Panc1 (cell line): ENCODE measurements at regions not wholly inside any gene's neighbourhood (a gene's known extent, or its start where the extent isn't known, plus 50 kb on each side); places are given as distances from the start of the nearest gene placed in this dataset.

Experiments
- ATAC-seq: fragments of 200-7000 bp; cut with Tn5 transposase; 2 replicates; pipeline ENCODE4 v1.9.1; 2020; ENCODE audit warnings: mild to moderate bottlenecking, moderate library complexity
- BruUV-seq: library from RNA; stranded (reverse); fragments of 400-500 nt; replicated peaks from 2 replicates; lab custom pipeline; 2021; lab: Mats Ljungman, UMichigan
- CTCF ChIA-PET: fragments of 300-600 bp; sonication (Branson Sonifier 250); formaldehyde crosslinking; loops from one replicate; lab custom pipeline; 2022; ENCODE audit warnings: antibody characterized with exemption; lab: Charles Lee
- POLR2A ChIA-PET: fragments of 300-600 bp; sonication (Branson Sonifier 250); formaldehyde crosslinking; loops from one replicate; lab custom pipeline; 2022; ENCODE audit warnings: antibody characterized with exemption; lab: Charles Lee
- DNase-seq: peaks from one replicate; pipeline ENCODE4 v3.0.0-alpha.2; 2010; ENCODE audit warnings: low read depth, low spot score
- H3K27ac ChIP-seq: 2 replicates; pipeline ENCODE4 v1.5.1; 2011; ENCODE audit warnings: mild to moderate bottlenecking, low read length, inconsistent platforms
- H3K27me3 ChIP-seq: fragments of 200-500 bp; sonication (Bioruptor generic); 2 replicates; pipeline ENCODE4 v1.6.0; 2014; ENCODE audit warnings: low read length, inconsistent platforms; ENCODE audit not compliant: control insufficient read depth, insufficient read depth
- H3K36me3 ChIP-seq: fragments of 200-500 bp; sonication (Bioruptor generic); 2 replicates; pipeline ENCODE4 v1.5.1; 2014; ENCODE audit warnings: inconsistent platforms, mild to moderate bottlenecking, low read length, moderate library complexity; ENCODE audit not compliant: control insufficient read depth, insufficient read depth
- H3K4me1 ChIP-seq: 2 replicates; pipeline ENCODE4 v1.5.1; 2011; ENCODE audit warnings: inconsistent platforms, mild to moderate bottlenecking, low read length, moderate library complexity; ENCODE audit not compliant: control insufficient read depth, insufficient read depth
- H3K4me3 ChIP-seq, 2 experiments: 2 replicates each; pipeline ENCODE4 v1.5.1; 2011 to 2012; ENCODE audit warnings: low read depth in 2 of 2, low read length in 2 of 2, mild to moderate bottlenecking in 2 of 2, inconsistent platforms in 1 of 2, moderate library complexity in 1 of 2
- H3K9me3 ChIP-seq: fragments of 200-500 bp; sonication (Bioruptor generic); 2 replicates; pipeline ENCODE4 v1.5.1; 2014; ENCODE audit warnings: low read depth, mild to moderate bottlenecking, inconsistent platforms, low read length, moderate library complexity; ENCODE audit not compliant: control insufficient read depth, insufficient read depth
- POLR2AphosphoS5 ChIP-seq: IDR thresholded peaks from 2 replicates; pipeline ENCODE4 v1.6.1; 2012; ENCODE audit warnings: mild to moderate bottlenecking, low read depth, low read length, moderate library complexity
- REST ChIP-seq, 2 experiments: IDR thresholded peaks; 2 replicates each; pipeline ENCODE4 v1.6.1; 2011 to 2012; ENCODE audit warnings: low read depth in 2 of 2, control low read depth in 1 of 2, low read length in 1 of 2, mild to moderate bottlenecking in 1 of 2, moderate library complexity in 1 of 2; ENCODE audit not compliant: insufficient read depth in 1 of 2
- TCF7L2 ChIP-seq: IDR thresholded peaks from 2 replicates; pipeline ENCODE4 v1.6.1; 2011; ENCODE audit warnings: mild to moderate bottlenecking, low read depth, low read length, inconsistent platforms
- in situ Hi-C: cut with HindIII; loops from 2 replicates; pipeline ENCODE4 v1.10.0; 2016; ENCODE audit warnings: low sequenced_read_pairs, low pct_unique_long_range_greater_than_20kb
- intact Hi-C: fragments of 100-400 bp; cut with micrococcal nuclease; formaldehyde crosslinking; loops from one replicate; pipeline ENCODE4 v1.10.0; 2022; ENCODE audit not compliant: unreplicated experiment
- TF ChIP-seq, protein P1 (sequence below): fragments of 450-650 bp; IDR thresholded peaks from 2 replicates; pipeline ENCODE4 v1.5.1; 2017; ENCODE audit warnings: mild to moderate bottlenecking

- TF ChIP-seq POLR2AphosphoS5 (no peak), TCF7L2 (no peak)
- TF ChIP-seq, protein P1, sequence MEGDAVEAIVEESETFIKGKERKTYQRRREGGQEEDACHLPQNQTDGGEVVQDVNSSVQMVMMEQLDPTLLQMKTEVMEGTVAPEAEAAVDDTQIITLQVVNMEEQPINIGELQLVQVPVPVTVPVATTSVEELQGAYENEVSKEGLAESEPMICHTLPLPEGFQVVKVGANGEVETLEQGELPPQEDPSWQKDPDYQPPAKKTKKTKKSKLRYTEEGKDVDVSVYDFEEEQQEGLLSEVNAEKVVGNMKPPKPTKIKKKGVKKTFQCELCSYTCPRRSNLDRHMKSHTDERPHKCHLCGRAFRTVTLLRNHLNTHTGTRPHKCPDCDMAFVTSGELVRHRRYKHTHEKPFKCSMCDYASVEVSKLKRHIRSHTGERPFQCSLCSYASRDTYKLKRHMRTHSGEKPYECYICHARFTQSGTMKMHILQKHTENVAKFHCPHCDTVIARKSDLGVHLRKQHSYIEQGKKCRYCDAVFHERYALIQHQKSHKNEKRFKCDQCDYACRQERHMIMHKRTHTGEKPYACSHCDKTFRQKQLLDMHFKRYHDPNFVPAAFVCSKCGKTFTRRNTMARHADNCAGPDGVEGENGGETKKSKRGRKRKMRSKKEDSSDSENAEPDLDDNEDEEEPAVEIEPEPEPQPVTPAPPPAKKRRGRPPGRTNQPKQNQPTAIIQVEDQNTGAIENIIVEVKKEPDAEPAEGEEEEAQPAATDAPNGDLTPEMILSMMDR, result peak; percentile 35; the same call in 1 of the 2 replicates
- ATAC-seq (no peak), DNase-seq (no peak)
- Histone ChIP-seq H3K9me3 (no peaks in the 10 kb centered on the region), H3K27me3 (no peaks in the 10 kb centered on the region), H3K4me1 (no peaks in the 10 kb centered on the region), H3K4me3 (no peak overlapping the region), H3K36me3 (no peaks in the 10 kb centered on the region), H3K27ac (no peak overlapping the region)
- in situ Hi-C loops (no loop called here), intact Hi-C loops (no loop called here)
- no TSS peak for BruUV-seq
- ChIA-PET CTCF (no interaction called here), POLR2A (no interaction called here)
Observed at GRCh38 chr2:163887182-163887581, 151.4 kb upstream of the FIGN start.

GRCh38 chr2:163884416-163884815, 148.6 kb upstream of the FIGN start:
- in situ Hi-C loops, result no loop called here

More at GRCh38 chr2:163884416-163884815, 148.6 kb upstream of the FIGN start:
- H3K36me3 ChIP-seq, result no peaks in the 10 kb centered on the region
- H3K27ac ChIP-seq, result no peak overlapping the region
- BruUV-seq, result no TSS peak
- TF ChIP-seq TCF7L2, result no peak
- no peak for TF ChIP-seq REST (IDR thresholded peaks at IDR 0.05; ENCODE audit: insufficient read depth in 1 of 2, low read depth in 2 of 2, low read length in 1 of 2)
- POLR2A ChIA-PET, result interaction anchor here (0.6 to 0.7 kb wide), 2 partner anchors 13 to 583 kb away, joined by 3 to 5 read pairs; no protein-coding TSS in a partner anchor
- H3K27me3 ChIP-seq, result no peaks in the 10 kb centered on the region
- intact Hi-C loops, result no loop called here
- ATAC-seq (no peak), DNase-seq (no peak)
- no peak overlapping the region for H3K4me3 ChIP-seq
- no peaks in the 10 kb centered on the region for H3K9me3 ChIP-seq
- no peaks in the 10 kb centered on the region for H3K4me1 ChIP-seq
- CTCF ChIA-PET, result interaction anchor here (0.6 kb wide), 1 partner anchor 1319 kb away, joined by 3 read pairs; no protein-coding TSS in a partner anchor
